ENCODE measurements at regions not wholly inside any gene's neighbourhood (a gene's known extent, or its start where the extent isn't known, plus 50 kb on each side); places are given as distances from the start of the nearest gene placed in this dataset.

- no peak overlapping the region for H3K4me3 ChIP-seq (replicated peaks; ENCODE audit: low read depth, low read length)
- TF ChIP-seq, protein P1, sequence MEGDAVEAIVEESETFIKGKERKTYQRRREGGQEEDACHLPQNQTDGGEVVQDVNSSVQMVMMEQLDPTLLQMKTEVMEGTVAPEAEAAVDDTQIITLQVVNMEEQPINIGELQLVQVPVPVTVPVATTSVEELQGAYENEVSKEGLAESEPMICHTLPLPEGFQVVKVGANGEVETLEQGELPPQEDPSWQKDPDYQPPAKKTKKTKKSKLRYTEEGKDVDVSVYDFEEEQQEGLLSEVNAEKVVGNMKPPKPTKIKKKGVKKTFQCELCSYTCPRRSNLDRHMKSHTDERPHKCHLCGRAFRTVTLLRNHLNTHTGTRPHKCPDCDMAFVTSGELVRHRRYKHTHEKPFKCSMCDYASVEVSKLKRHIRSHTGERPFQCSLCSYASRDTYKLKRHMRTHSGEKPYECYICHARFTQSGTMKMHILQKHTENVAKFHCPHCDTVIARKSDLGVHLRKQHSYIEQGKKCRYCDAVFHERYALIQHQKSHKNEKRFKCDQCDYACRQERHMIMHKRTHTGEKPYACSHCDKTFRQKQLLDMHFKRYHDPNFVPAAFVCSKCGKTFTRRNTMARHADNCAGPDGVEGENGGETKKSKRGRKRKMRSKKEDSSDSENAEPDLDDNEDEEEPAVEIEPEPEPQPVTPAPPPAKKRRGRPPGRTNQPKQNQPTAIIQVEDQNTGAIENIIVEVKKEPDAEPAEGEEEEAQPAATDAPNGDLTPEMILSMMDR (IDR thresholded peaks at IDR 0.05; ENCODE audit: low read length, missing control alignments), result no peak
- DNase-seq (ENCODE audit: low read depth), result no peak
Measured at GRCh38 chr15:96403932-96404331, 73.4 kb downstream of the NR2F2 start.

DNA sequence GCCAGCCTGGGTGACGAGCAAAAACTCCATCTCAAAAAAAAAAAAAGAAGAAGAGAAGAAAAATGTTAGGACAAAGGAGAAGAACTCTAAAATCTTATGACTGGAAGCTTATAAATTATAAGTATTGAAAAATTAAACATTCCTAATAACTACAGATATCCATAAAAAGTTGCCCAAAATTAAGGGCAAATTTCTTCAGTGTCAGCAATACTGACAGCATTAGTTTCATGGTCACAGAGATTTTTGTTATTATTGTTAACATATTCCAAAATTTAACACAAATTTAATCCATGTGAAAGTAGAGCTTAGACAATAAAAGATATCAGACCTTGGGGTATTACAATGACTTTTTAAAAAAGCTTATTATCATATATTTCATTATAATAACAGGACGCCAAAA is 74.1 kb downstream of the NR2F2 start:
- no peak overlapping the region for H3K4me3 ChIP-seq (replicated peaks; ENCODE audit: low read depth, low read length)
- TF ChIP-seq, protein P1 (IDR thresholded peaks at IDR 0.05; ENCODE audit: low read length, missing control alignments), result no peak
- no peak for DNase-seq (ENCODE audit: low read depth)

DNA sequence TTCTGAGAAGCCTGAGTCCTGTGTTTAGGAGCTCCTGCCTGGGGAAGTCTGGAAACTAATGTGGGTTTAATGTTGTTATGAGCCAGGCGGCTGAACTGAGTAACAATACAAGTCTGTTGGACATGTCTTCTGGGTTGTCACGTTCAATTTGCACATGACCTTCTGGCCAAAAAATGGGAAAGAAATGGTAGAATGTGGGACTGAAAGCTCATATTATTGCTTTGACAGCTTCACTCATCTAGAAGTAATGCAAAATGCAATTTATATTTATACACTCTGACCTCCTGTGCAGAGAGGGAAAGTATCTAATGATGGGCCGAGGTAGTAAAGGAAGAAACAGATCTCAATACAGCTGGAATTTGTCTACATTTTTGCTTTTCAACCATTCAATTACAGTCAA is 75.8 kb downstream of the NR2F2 start:
- TF ChIP-seq, protein P1 (IDR thresholded peaks at IDR 0.05; ENCODE audit: low read length, missing control alignments), result no peak
- H3K4me3 ChIP-seq (replicated peaks; ENCODE audit: low read depth, low read length), result no peak overlapping the region
- DNase-seq (ENCODE audit: low read depth), result no peak

GRCh38 chr15:96406701-96407100 is 76.2 kb downstream of the NR2F2 start:
- TF ChIP-seq, protein P1 (IDR thresholded peaks at IDR 0.05; ENCODE audit: low read length, missing control alignments), result no peak
- DNase-seq (ENCODE audit: low read depth), result no peak
- H3K4me3 ChIP-seq (replicated peaks; ENCODE audit: low read depth, low read length), result no peak overlapping the region

GRCh38 chr15:96407482-96407881 is 77.0 kb downstream of the NR2F2 start:
- H3K4me3 ChIP-seq (replicated peaks; ENCODE audit: low read depth, low read length), result no peak overlapping the region
- DNase-seq (ENCODE audit: low read depth), result no peak
- TF ChIP-seq, protein P1 (IDR thresholded peaks at IDR 0.05; ENCODE audit: low read length, missing control alignments), result no peak

DNA sequence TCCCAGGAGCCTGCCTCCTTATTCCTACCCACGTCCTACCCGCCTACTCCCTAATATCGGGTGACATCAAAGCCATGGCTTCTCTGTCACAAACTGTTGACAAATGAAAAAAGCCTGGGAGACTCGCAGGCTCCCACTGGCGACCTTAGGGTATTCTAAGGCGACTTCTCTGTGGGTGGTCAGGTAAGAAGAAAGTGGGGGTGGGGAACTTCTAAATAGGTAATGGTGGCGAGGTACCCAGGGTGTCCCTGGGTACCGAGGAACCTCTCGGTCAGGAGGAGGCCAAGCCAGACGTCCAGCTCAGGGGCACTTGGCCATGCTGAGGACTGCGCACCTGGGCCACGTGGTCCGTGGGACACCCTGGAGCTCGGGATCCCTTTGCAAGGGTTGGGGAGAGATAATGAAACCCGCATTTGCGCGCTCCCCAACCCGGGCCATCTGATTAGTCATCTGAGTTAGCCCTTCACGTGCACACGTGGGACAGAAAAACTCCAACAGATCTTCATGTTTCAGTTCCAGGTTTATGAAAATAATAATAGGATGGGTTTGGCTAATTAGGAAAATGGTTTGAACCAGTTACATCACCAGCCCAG is 78.2 kb downstream of the NR2F2 start:
- H3K4me3 ChIP-seq (replicated peaks; ENCODE audit: low read depth, low read length), result no peak overlapping the region
- no peak for DNase-seq (ENCODE audit: low read depth)
- TF ChIP-seq, protein P1 (IDR thresholded peaks at IDR 0.05; ENCODE audit: low read length, missing control alignments), result no peak

Data from fibroblast of pulmonary artery (primary cell).